ENCODE measurements at regions not wholly inside any gene's neighbourhood (a gene's known extent, or its start where the extent isn't known, plus 50 kb on each side); places are given as distances from the start of the nearest gene placed in this dataset.
A peak's percentile ranks its signal among the peaks of the same experiment; 100 is the strongest.

DNA sequence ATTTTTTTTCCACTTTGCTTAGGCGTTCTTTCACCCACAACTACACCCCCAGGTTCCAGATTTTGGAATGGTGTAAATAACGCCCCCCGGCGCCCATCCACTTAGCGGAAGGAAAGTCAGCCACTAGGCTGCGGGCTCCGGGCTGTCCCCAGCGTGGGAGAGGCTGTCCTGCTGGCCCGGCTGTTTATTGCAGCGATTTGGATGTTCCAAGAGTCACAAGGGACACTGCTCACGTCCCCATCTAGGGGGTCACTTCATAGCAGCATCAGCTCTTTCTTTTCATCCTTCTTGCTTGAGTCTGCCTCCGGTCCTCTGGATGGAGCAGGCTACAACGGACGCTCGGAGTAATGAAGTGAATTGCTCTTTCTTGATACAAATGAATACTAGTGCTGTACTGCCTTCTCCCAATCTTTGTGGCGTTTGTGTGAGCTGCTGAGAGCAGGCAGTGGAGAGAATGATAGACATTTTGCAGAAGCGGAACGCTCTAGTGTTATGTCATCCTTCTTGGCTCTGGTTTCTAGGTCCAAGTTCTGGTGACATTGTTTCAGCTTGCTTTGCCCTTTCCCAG is 50.7 kb upstream of the PAIP2B start:
- no peak for DNase-seq (ENCODE audit: low spot score)
- TF ChIP-seq, protein P1, sequence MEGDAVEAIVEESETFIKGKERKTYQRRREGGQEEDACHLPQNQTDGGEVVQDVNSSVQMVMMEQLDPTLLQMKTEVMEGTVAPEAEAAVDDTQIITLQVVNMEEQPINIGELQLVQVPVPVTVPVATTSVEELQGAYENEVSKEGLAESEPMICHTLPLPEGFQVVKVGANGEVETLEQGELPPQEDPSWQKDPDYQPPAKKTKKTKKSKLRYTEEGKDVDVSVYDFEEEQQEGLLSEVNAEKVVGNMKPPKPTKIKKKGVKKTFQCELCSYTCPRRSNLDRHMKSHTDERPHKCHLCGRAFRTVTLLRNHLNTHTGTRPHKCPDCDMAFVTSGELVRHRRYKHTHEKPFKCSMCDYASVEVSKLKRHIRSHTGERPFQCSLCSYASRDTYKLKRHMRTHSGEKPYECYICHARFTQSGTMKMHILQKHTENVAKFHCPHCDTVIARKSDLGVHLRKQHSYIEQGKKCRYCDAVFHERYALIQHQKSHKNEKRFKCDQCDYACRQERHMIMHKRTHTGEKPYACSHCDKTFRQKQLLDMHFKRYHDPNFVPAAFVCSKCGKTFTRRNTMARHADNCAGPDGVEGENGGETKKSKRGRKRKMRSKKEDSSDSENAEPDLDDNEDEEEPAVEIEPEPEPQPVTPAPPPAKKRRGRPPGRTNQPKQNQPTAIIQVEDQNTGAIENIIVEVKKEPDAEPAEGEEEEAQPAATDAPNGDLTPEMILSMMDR (IDR thresholded peaks at IDR 0.05) = peak; percentile 21
- Histone ChIP-seq H3K27ac (peak overlapping the region; percentile 44 to 84), H3K4me3 (peak overlapping the region; percentile 84)

DNA sequence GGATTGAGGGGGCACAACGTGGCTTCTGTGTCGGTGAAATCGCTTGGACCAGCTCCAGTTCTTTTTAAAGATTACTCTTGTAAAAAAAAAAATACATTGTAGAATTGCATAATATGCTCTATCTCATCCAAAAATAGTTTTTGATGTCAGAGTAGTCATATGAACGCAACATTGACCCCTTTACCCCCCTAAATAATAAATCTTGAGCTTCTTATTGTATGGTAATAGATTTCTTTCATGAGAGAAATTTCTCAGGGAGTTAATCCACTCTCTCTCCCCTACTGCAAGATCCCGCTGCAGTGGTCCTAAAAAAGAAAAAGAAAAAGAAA is 50.2 kb upstream of the PAIP2B start:
- Histone ChIP-seq H3K27ac (peak overlapping the region; percentile 84 to 92), H3K4me3 (peak overlapping the region; percentile 84)
- TF ChIP-seq, protein P1 (IDR thresholded peaks at IDR 0.05) = no peak
- no peak for DNase-seq (ENCODE audit: low spot score)

DNA sequence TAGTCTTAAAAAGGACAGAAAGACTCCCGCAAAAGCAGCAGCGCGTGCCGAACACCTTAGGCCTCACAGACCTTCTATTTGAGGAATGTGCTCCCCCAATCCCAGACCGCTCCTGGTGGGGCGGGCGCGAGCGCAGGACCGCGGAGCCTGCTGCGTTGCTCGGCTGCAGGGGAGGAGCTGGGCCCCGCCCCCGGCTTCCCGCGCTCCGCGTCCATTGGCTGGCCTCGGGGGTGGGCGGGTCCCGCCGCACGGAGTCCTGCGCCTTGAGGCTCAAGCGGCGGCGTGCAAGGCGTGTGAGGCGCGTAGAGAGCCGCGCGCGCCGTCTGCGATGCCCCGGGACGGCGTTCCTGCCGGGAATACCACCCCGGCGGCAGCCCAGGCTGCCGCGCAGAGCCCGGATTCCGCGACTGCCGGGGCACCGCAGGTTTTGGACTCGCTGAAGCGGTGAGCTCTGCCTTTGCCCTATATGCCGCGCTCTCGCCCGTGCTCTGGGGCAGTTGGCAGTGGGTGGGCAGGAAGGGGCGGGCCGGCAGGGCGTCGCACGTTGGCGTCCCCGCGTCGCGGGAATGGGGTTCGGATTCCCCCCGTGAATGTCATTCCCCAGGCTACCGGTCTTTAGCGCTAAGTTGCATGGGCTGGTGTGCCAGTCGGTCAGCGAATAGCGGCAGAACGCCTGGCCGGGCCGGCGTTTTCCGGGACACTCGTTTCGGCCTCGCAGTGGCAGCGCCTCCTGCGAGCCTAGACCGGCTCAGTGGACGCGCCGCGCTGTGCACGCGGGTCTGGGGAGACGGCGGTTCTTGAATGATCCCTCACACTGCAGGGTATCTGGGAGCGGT is 49.6 kb upstream of the PAIP2B start:
- H3K27ac ChIP-seq = peak overlapping the region; percentile 84 to 92
- peak overlapping the region; percentile 84 for H3K4me3 ChIP-seq
- TF ChIP-seq, protein P1 (IDR thresholded peaks at IDR 0.05) = no peak
- peak; percentile 90 for DNase-seq (ENCODE audit: low spot score)
